Neuronal stem cell (in vitro differentiated cells): ENCODE measurements at regions not wholly inside any gene's neighbourhood (a gene's known extent, or its start where the extent isn't known, plus 50 kb on each side); places are given as distances from the start of the nearest gene placed in this dataset.
"Not testable (repeated sequence)": the region's sequence is repeated elsewhere in the genome, so short reads cannot be mapped to it uniquely, and the experiment has no call there.

ENCODE experiments used
- DNase-seq: peaks from one replicate; pipeline ENCODE4 v3.0.0-alpha.2; 2013; ENCODE audit warnings: low spot score
- H2AFZ ChIP-seq: one replicate; pipeline ENCODE4 v1.6.1; 2013; ENCODE audit warnings: mild to moderate bottlenecking, low read length, inconsistent platforms
- H2AK5ac ChIP-seq: 2 replicates; pipeline ENCODE4 v1.6.1; 2013; ENCODE audit warnings: low read depth, mild to moderate bottlenecking, inconsistent platforms, low read length, moderate library complexity, mixed read lengths
- H2BK120ac ChIP-seq: 2 replicates; pipeline ENCODE4 v1.6.1; 2013; ENCODE audit warnings: low read depth, mild to moderate bottlenecking, inconsistent platforms, low read length, moderate library complexity, mixed read lengths
- H2BK12ac ChIP-seq: one replicate; pipeline ENCODE4 v1.6.1; 2013; ENCODE audit warnings: low read length, inconsistent platforms
- H2BK15ac ChIP-seq: 2 replicates; pipeline ENCODE4 v1.6.1; 2013; ENCODE audit warnings: mild to moderate bottlenecking, low read length, inconsistent platforms, mixed read lengths
- H2BK5ac ChIP-seq: one replicate; pipeline ENCODE4 v1.6.1; 2013; ENCODE audit warnings: inconsistent platforms, mild to moderate bottlenecking, low read length, moderate library complexity
- H3K14ac ChIP-seq: one replicate; pipeline ENCODE4 v1.6.1; 2013; ENCODE audit warnings: low read length, inconsistent platforms
- H3K18ac ChIP-seq: 2 replicates; pipeline ENCODE4 v1.6.1; 2013; ENCODE audit warnings: low read length, inconsistent platforms
- H3K23ac ChIP-seq: 2 replicates; pipeline ENCODE4 v1.6.1; 2013; ENCODE audit warnings: low read depth, mild to moderate bottlenecking, mixed read lengths, low read length, inconsistent platforms; ENCODE audit not compliant: poor library complexity
- H3K27ac ChIP-seq: replicated peaks from 3 replicates; pipeline ENCODE4 v1.5.1; 2013; ENCODE audit warnings: low read length, inconsistent platforms
- H3K27me3 ChIP-seq, 3 experiments: 2 replicates each; pipeline ENCODE4 v1.6.1; 2013; ENCODE audit warnings: low read length in 3 of 3, mild to moderate bottlenecking in 2 of 3, inconsistent platforms in 1 of 3, low read depth in 1 of 3, mixed read lengths in 1 of 3, moderate library complexity in 1 of 3; ENCODE audit not compliant: control insufficient read depth in 3 of 3, insufficient read depth in 3 of 3
- H3K36me3 ChIP-seq, 2 donors: replicated peaks in 1 of 2; 2 replicates each; pipeline ENCODE4 v1.6.1; 2013; ENCODE audit warnings: low read length in 2 of 2; ENCODE audit not compliant: control insufficient read depth in 2 of 2, insufficient read depth in 2 of 2
- H3K4ac ChIP-seq: 2 replicates; pipeline ENCODE4 v1.6.1; 2013; ENCODE audit warnings: inconsistent platforms, mild to moderate bottlenecking, low read length, moderate library complexity
- H3K4me1 ChIP-seq, 2 donors: 1 replicate in 1 of 2; 2 replicates in 1 of 2; pipeline ENCODE4 v1.6.1; 2013; ENCODE audit warnings: low read length in 2 of 2, low read depth in 1 of 2; ENCODE audit not compliant: control insufficient read depth in 2 of 2, insufficient read depth in 1 of 2
- H3K4me2 ChIP-seq: one replicate; pipeline ENCODE4 v1.6.1; 2013; ENCODE audit warnings: mild to moderate bottlenecking, low read length, inconsistent platforms; ENCODE audit not compliant: insufficient read depth, poor library complexity, severe bottlenecking
- H3K4me3 ChIP-seq, 2 donors: 2 replicates each; pipeline ENCODE4 v1.5.1; 2013; ENCODE audit warnings: low read length in 2 of 2, mild to moderate bottlenecking in 2 of 2, inconsistent platforms in 1 of 2, moderate library complexity in 1 of 2
- H3K79me1 ChIP-seq: one replicate; pipeline ENCODE4 v1.6.1; 2013; ENCODE audit warnings: low read depth, mild to moderate bottlenecking, inconsistent platforms, low read length, moderate library complexity
- H3K9ac ChIP-seq: one replicate; pipeline ENCODE4 v1.6.1; 2013; ENCODE audit warnings: mild to moderate bottlenecking, low read depth, low read length, inconsistent platforms; ENCODE audit not compliant: poor library complexity
- H3K9me3 ChIP-seq, 2 donors: replicated peaks in 1 of 2; 2 replicates each; pipeline versions ENCODE3 to v1.6.1; 2013; ENCODE audit warnings: low read length in 2 of 2, mild to moderate bottlenecking in 2 of 2, inconsistent platforms in 1 of 2, low read depth in 1 of 2, mixed read lengths in 1 of 2, moderate library complexity in 1 of 2; ENCODE audit not compliant: control insufficient read depth in 2 of 2, insufficient read depth in 1 of 2
- H4K8ac ChIP-seq: one replicate; pipeline ENCODE4 v1.6.1; 2013; ENCODE audit warnings: low read depth, mild to moderate bottlenecking, inconsistent platforms, low read length, moderate library complexity
- H4K91ac ChIP-seq: one replicate; pipeline ENCODE4 v1.6.1; 2013; ENCODE audit warnings: low read length, low read depth, mild to moderate bottlenecking, inconsistent platforms; ENCODE audit not compliant: poor library complexity
- WGBS, 2 donors: extraction: QIAGEN DNeasy Blood & Tissue Kit; methylation state at CpG; one replicate each; pipeline ENCODE4 v1.1.7; 2013; ENCODE audit warnings: missing lambda C conversion rate in 2 of 2, mixed read lengths in 1 of 2; ENCODE audit not compliant: insufficient read length in 2 of 2, insufficient replicate concordance in 1 of 2; ENCODE audit errors: extremely low coverage in 2 of 2; 5-methylcytosine and 5-hydroxymethylcytosine counted together

DNA sequence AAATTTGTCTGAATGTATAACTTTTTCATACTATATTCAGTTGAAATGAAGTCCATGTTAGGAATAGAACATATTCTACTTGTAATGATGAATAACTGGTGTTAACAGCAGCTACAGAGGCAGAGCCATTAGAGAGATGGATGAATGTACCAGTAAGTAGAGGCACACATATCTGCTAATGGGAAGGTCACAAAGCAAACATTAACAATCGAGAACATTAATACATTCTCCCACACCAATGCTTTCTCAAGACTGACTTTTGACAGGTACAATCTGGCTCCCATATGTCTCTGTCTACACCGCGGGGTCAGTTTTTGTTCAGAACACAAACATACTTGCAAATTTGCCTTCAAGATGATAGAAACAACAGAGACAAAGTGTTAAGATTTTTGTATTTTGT lies 776.0 kb upstream of the MANEA start:
- Histone ChIP-seq H3K4me3 (no peak overlapping the region), H2AK5ac (no peak overlapping the region)
- no CpG with 5 or more reads among the region's 3 CpGs for WGBS, 2 donors

DNA sequence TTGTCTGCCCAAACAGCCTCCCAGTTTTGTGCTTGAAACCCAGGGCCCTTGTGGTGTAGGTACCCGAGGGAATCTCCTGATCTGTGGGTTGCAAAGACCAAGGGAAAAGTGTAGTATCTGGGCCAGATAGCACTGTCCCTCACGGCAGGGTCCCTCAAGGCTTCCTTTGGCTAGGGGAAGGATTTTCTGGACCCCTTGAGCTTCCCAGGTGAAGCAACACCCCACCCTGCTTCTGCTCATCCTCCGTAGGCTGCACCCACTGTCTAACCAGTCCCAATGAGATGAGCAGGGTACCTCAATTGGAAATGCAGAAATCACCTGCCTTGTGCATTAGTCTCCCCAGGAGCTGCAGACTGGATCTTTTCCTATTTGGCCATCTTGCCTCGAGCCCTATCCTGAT lies 791.8 kb upstream of the MANEA start:
- Histone ChIP-seq H3K9me3 (no peaks in the 10 kb centered on the region), H3K4ac (no peak overlapping the region), H3K9ac (no peak overlapping the region), H3K4me1 (peaks cover 0 to 1% of the 10 kb centered on the region in 2 donors), H2BK120ac (no peak overlapping the region), H3K14ac (no peak overlapping the region), H2AFZ (no peak overlapping the region), H3K23ac (no peak overlapping the region), H3K79me1 (no peaks in the 10 kb centered on the region), H2BK12ac (no peak overlapping the region), H3K4me2 (no peak overlapping the region), H2AK5ac (no peak overlapping the region), H3K27me3 (no peaks in the 10 kb centered on the region), H3K36me3 (no peaks in the 10 kb centered on the region), H2BK15ac (no peak overlapping the region), H2BK5ac (no peak overlapping the region), H3K27ac (no peak overlapping the region), H3K18ac (no peak overlapping the region), H4K8ac (no peak overlapping the region), H4K91ac (no peak overlapping the region), H3K4me3 (no peak overlapping the region)
- DNase-seq, result no peak
- WGBS, 2 donors, result no CpG with 5 or more reads among the region's 4 CpGs

More for the DNA sequence above, 776.0 kb upstream of the MANEA start:
- no peak overlapping the region for H3K4ac ChIP-seq
- no peak overlapping the region for H2BK12ac ChIP-seq
- H3K4me1 ChIP-seq, result no peaks in the 10 kb centered on the region
- no peaks in the 10 kb centered on the region for H3K79me1 ChIP-seq
- no peak overlapping the region for H2BK15ac ChIP-seq
- H3K36me3 ChIP-seq, result no peaks in the 10 kb centered on the region
- H3K9me3 ChIP-seq, result no peaks in the 10 kb centered on the region
- H2BK120ac ChIP-seq, result no peak overlapping the region
- H4K8ac ChIP-seq, result no peak overlapping the region
- H3K4me2 ChIP-seq, result no peak overlapping the region
- no peak overlapping the region for H3K9ac ChIP-seq
- H3K18ac ChIP-seq, result no peak overlapping the region
- no peaks in the 10 kb centered on the region for H3K27me3 ChIP-seq
- no peak overlapping the region for H2AFZ ChIP-seq
- no peak overlapping the region for H4K91ac ChIP-seq
- no peak for DNase-seq
- no peak overlapping the region for H3K14ac ChIP-seq
- no peak overlapping the region for H3K27ac ChIP-seq
- H3K23ac ChIP-seq, result no peak overlapping the region
- no peak overlapping the region for H2BK5ac ChIP-seq

DNA sequence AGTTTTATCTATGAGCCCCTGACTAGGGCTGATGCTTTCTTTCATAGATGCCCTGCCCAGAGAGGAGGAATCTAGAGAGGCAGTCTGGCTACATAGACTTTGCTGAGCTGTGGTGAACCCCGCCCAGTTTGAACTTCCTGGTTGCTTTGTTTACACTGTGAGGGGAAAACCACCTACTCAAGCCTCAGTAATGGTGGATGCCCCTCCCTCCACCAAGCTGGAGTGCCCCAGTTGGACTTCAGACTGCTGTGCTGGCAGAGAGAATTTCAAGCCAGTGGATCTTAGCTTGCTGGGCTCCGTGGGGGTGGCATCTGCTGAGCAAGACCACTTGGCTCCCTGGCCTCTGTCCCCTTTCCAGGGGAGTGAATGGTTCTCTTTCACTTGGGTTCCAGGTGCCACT lies 792.3 kb upstream of the MANEA start:
- not testable (repeated sequence) for H3K4me3 ChIP-seq, H2BK15ac ChIP-seq, H2BK5ac ChIP-seq, H3K36me3 ChIP-seq, H3K27ac ChIP-seq, H4K8ac ChIP-seq, H3K14ac ChIP-seq, H3K4me1 ChIP-seq, H3K9me3 ChIP-seq, H3K9ac ChIP-seq, H2BK120ac ChIP-seq, H3K23ac ChIP-seq, DNase-seq, H3K27me3 ChIP-seq, H3K18ac ChIP-seq, H2AFZ ChIP-seq, H3K4ac ChIP-seq, H4K91ac ChIP-seq, H2AK5ac ChIP-seq, H3K79me1 ChIP-seq, H2BK12ac ChIP-seq
- no CpG with 5 or more reads among the region's 2 CpGs for WGBS, 2 donors
- peak overlapping the region; percentile 11 for H3K4me2 ChIP-seq

- no peak overlapping the region for H3K23ac ChIP-seq
- H3K14ac ChIP-seq, result no peak overlapping the region
- no peak overlapping the region for H3K4me2 ChIP-seq
- H3K36me3 ChIP-seq, result no peaks in the 10 kb centered on the region
- H2BK120ac ChIP-seq, result no peak overlapping the region
- H3K9ac ChIP-seq, result no peak overlapping the region
- no peak overlapping the region for H3K27ac ChIP-seq
- H2BK15ac ChIP-seq, result no peak overlapping the region
- no peak overlapping the region for H2AK5ac ChIP-seq
- H3K4me1 ChIP-seq, result peaks cover 0 to 1% of the 10 kb centered on the region in 2 donors
- H3K9me3 ChIP-seq, result no peaks in the 10 kb centered on the region
- H3K79me1 ChIP-seq, result no peaks in the 10 kb centered on the region
- WGBS, 2 donors, result no CpG with 5 or more reads among the region's 1 CpG
- H2AFZ ChIP-seq, result no peak overlapping the region
- no peak overlapping the region for H3K4ac ChIP-seq
- H2BK5ac ChIP-seq, result no peak overlapping the region
- no peak overlapping the region for H3K18ac ChIP-seq
- no peak overlapping the region for H4K8ac ChIP-seq
- H2BK12ac ChIP-seq, result no peak overlapping the region
- H3K27me3 ChIP-seq, result no peaks in the 10 kb centered on the region
- no peak overlapping the region for H3K4me3 ChIP-seq
- H4K91ac ChIP-seq, result no peak overlapping the region
- peak; percentile 17 for DNase-seq
Observed at GRCh38 chr6:94769197-94769596, 808.1 kb upstream of the MANEA start.
